Limb (tissue), 2 donors: ENCODE measurements at regions not wholly inside any gene's neighbourhood (a gene's known extent, or its start where the extent isn't known, plus 50 kb on each side); places are given as distances from the start of the nearest gene placed in this dataset.
"Not testable (repeated sequence)": the region's sequence is repeated elsewhere in the genome, so short reads cannot be mapped to it uniquely, and the experiment has no call there.

Experiments used
- DNase-seq, 2 donors: peaks; one replicate each; pipeline ENCODE4 v3.0.0-alpha.2; 2016; ENCODE audit errors: extremely low spot score in 2 of 2

DNA sequence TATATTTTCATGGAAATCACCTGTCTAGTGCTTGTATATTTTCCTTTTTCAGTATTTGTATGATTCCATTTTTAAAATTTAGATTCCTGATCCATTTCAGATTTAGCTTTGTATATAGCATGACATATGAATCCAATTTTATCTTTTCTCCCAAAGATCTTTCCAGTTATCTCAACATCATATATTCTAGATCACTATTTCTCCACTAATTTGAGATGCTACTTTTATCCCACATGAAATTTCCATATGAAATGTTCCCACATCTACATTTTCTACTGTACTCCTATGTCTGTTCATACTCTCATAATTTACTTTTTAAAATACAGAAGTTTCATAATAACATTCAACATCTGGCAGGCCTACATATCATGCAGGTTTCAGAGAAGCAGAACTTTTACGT is 1784.1 kb downstream of the SLITRK5 start:
- DNase-seq, result no peak

DNA sequence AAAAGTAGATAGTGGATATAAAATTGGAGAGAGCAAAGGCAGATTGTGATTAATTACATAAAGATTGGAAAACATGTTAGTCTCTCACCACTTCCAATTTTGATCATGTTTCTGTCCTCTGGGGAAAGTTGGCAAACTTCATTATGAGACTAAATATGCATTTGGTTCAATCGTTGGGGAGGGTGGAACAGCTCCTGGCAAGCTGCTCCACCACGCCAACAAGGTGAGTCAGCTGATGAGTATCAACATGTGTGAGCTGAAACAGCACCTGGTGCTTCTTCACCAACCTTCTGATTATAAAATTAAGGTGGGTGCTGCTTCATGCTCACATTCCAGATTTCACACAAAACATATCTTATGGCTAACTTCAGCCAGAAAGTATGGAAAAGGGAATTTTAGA is 1784.6 kb downstream of the SLITRK5 start:
- DNase-seq, result no peak

DNA sequence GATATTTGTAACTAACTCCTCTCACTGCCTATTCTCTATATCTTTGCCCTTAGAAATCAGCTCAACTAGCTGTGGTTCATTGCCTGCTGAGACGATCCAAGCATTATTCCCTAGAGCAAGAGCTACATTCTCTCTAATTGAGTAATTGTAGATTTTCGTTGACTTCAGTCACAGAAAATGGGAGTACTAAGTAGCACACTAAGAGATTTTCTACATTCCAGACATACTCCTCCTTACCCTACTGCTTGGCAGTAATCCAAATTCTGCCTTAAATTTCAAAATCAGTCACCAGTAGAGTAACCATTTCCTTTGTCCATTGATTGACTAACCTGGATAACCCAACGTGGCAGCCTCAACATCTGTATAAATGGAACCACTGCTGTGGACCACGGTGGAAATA is 1786.8 kb downstream of the SLITRK5 start:
- DNase-seq, result no peak

DNA sequence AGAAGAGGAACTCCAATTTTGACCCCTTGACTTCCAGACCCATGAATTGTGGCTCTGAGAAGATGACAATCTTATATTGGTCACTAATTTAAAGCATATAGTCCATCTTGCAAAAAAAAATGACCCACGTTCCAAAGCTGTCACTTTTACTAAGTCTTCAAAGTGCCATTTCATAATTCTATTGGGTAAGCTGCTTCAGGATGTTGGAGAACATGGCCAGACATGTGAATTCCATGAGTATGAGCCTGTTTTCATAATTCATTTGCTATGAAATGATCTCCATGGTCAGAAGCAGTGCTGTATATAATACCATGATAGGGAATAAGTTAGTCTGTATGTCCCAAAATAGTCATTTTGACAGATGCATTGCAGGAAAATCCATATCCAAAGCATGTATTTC is 1787.3 kb downstream of the SLITRK5 start:
- DNase-seq, result no peak

- not testable (repeated sequence) for DNase-seq
These were observed 1789.7 kb downstream of the SLITRK5 start for GRCh38 chr13:89460895-89461294.

GRCh38 chr13:89465366-89465765 is 1794.2 kb downstream of the SLITRK5 start:
- no peak for DNase-seq

- DNase-seq, result no peak
These were observed 1796.9 kb downstream of the SLITRK5 start for GRCh38 chr13:89468081-89468480.

GRCh38 chr13:89470901-89471300 is 1799.7 kb downstream of the SLITRK5 start:
- DNase-seq, result no peak

- DNase-seq, result no peak
These were observed 1803.3 kb downstream of the SLITRK5 start for GRCh38 chr13:89474432-89474831.

DNA sequence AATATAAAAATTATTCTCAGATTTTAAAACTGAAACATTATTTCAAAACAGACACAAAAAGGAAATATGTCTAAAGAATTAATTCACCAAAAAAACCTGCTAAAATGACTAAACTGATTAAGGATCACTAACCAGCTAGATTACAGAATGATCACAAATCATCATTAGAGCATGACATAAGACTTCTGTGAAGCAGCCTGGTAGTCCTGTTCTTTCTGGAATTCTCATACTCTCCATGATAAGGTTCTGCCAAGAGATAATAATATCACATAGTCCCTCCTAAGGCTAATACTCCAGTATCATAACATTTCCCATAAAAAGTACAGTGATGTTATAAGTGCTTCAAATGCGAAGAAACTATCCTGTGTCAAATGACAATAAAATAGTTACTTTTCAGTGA is 1814.9 kb downstream of the SLITRK5 start:
- DNase-seq, result no peak

DNA sequence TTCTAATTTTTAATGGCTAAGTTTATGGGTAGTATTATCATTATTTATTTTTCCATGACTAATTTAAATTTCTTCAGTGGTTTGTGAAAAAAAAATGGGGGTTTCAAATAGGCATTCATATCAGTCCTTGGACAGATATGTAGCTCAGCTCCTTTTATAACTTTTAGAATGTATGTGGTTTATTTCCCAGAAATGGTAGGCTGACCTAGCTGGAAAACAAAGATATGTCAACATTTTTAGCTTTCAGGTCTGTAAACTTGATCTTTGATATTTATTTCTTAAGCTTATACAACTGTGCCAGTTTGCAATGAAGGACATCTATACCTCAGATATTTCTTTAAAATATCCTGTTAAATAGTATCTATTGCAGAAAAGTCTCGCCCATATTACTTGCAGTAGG is 1815.5 kb downstream of the SLITRK5 start:
- no peak for DNase-seq

- no peak for DNase-seq
These were observed 1819.5 kb downstream of the SLITRK5 start for GRCh38 chr13:89490661-89491060.

DNA sequence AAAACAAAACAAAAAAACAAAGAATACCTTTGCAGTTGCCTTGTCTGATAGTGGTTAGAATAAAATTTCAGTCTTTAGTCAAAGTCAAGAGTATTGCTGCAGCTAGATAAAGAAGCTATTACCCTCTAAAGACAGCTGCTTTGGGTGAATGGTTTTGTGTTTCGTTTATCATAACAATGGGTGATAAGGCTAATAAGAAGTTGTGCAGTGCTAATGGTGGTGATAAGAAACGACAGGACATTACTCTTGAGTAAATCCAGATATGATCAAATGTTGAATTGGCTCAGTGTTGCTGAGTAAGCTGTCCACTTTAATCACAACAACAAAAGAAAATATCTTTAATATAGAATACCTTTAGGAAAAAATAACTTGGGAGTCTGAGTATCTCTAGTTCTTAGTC is 1825.3 kb downstream of the SLITRK5 start:
- DNase-seq, result no peak

DNA sequence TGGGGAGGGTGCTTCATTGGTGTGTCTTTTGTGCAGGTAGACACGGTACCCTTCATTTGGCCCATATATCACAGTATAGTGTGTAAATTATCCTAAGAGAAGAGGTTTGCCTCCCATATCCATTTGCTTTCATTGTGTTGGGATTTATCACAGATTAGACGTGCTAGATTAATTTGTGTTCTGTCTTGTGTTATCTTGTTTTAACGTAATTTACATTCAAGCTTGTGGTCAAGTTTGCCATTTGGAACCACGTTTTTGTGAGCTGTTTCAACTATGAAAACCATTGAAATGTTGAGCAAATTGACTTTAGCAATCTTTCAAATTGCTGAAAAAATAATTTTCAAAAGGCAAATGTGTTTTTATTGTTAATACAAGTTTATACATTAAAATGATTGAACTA is 1826.5 kb downstream of the SLITRK5 start:
- DNase-seq, result no peak

DNA sequence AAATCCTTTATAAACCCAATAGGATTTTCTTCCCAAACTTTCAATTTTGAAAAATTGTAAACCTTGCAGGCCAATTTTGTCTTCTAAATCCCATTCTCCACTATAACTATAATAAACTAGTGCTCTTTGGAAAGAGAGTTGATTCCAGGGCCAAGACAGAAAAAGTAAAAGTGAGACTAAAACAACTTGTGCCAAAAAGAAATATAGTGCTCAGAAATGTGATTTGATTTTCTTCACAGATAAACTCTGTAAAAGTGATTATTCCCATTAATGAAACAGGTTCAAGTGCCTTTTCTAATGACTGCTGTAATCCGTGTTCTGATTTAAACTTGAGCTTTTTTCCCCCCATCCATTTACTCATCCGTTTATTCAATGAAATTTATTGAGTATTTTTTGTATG is 1831.1 kb downstream of the SLITRK5 start:
- no peak for DNase-seq

DNA sequence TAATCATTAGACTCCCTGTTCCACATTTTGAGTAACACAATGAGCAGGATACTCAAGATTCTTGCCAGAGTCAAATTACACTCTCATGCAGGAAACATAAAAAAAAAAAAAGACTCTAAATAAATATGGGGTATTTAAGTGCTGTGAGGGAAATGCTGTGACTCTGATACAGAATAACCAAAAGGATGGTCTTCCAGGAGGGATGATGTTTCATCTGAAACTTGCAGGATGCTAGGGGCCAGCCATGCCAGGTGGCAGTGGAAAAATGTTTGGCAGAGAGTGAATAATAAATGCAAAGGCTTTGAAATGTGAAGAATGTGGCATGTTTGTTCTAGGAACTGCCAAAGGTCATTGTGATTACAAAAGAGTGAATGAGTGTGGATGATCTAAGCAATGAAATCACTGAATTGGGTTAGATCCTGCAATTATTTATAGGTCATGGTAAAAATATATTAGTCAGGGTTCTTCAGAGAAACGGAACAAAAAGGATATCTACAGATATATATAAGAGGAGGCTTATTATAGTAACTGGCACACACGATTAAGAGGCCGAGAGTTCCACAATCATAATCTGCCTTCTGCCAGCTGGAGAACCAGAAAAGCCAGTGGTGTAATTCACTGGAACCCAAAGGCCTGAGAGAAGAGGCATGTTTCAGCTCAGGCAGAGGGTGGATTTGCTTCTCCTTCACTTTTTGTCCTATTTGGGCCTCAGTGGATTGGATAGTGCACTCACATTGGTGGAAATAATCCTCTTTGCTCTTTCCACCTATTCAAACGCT is 1832.8 kb upstream of the MIR17HG start:
- peak in 1 of 2 donors; percentile 43 for DNase-seq

GRCh38 chr13:89515948-89516347 is 1831.5 kb upstream of the MIR17HG start:
- no peak for DNase-seq

DNA sequence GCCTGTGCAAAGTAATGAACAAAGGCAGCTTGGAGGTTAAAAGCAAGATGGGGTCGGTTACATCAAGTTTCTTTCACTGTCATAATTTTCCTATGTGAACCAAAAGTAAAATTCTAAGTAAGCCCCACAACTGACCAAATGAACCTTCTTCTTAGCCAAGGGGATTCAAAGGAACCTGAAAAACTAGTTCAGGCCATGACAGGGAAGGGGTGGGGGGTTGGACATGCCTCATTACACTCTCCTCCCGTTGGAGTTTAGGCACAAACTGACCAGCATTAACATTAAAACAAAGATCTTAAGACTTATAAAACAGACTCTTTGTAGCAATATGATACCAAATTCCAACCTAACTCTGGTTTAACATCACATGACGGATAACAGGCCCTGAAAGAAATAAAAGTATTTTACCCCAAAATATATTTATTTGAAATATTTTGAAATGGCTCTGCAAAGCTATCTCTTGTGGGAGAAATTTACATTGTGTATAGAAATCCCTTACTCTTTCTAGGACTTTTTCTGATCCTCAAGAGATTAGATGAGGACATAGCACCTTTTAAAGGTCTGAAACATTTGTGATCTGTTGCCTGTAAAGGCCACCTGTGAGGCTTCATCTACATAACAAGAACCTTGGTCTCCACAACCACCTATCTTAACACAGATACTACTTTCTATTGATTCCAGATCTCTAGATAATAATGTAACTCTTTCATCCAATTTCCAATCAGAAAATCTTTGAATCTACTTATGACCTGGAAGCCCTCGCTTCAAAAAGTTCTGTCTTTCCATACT is 1829.0 kb upstream of the MIR17HG start:
- no peak for DNase-seq

DNA sequence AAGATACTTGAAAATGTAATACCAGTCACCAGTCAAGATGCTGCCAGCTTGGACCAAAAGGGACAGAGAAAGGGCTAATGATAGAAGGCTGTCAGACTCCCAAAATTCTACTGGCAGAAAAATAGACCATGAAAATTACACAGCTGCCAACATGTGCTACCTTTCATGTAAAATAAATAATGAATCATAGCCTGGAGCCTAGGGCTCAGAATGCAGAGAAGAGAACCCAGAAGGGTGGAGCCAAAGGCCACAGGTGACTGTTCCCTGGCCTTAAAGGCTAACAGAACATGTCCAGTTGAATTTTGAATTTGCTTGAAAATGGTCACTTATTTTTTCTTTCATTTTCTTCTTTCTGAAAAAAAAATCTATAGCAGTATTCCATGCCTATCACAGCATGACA is 1827.0 kb upstream of the MIR17HG start:
- DNase-seq, result no peak

DNA sequence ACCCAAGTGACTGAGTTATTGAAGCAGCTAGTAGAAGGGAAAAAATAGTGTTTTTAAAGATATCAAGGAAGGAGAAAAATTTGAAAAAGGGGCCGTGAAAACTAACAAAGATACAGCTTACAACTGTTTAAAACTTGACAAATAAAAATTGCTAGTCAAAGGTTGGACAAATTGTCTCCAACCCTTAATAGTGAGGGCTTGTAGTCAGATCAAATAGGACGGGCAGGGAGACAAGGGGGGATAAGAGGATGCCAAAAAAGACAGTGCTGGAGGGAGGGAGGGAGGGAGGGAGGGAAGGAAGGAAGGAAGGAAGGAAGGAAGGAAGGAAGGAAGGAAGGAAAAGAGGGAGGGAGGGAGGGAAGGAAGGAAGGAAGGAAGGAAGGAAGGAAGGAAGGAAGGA is 1825.8 kb upstream of the MIR17HG start:
- DNase-seq, result not testable (repeated sequence)

DNA sequence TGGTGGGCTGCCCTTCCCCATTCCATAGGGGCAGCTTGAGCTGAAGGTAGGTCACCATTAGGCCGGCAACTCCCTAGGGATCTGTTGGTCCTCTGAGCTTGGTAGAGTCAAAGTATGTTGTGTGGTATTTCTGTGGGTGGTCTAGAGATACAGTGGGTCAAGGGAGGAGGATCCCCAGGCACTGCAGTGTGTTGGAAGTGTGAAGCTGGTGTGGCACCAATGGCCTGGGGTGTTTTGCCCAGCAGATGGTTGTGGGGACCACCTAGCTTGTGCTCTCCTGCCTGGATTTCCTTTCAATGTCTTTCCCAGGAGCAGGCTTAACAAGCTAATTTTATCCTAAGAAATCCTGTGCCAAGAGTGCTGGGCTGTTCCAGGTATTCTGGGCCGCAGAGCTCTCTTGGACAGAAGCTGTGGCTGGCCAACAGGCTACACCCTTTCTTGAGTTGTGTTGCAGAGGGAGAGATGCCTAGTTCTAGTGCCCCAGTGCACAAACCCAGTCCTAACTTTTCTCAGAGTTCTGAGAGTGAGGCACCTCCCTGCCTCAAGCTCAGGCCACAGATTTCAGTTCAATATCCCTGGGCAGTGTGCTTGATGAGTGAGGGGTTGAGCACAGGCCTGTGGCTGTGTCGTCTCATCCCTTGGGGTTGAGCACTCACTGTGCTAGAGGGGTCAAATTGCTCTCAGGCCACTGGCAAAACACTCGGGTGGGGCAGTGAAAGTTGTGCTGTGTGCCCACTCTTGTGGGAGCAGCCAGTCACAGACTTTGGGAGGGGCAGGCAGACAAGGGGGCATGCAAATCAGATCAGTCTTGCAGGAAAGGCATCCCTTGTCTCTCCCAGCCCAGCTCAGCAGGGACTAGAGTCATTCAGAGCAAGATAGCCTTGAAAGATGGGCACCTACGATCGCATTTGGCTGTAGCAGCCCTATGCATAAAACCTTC is 1806.1 kb upstream of the MIR17HG start:
- no peak for DNase-seq

- DNase-seq, result no peak
These were observed 1796.5 kb upstream of the MIR17HG start for GRCh38 chr13:89550938-89551337.
